GM12892 (cell line): ENCODE measurements at regions not wholly inside any gene's neighbourhood (a gene's known extent, or its start where the extent isn't known, plus 50 kb on each side); places are given as distances from the start of the nearest gene placed in this dataset.

ENCODE experiments used
- DNase-seq: peaks from one replicate; pipeline ENCODE4 v3.0.0; 2011; ENCODE audit not compliant: insufficient read length
- FAIRE-seq: peaks from 2 replicates; lab custom pipeline; 2011; peaks lifted over from hg19 to GRCh38; lab: Jason Lieb, UNC
- POLR2A ChIP-seq: IDR thresholded peaks from 2 replicates; pipeline ENCODE4 v1.6.1; 2011; ENCODE audit warnings: low read depth, low read length, control low read depth
- POLR2AphosphoS5 ChIP-seq: IDR thresholded peaks from 2 replicates; pipeline ENCODE4 v1.6.1; 2011; ENCODE audit warnings: low read depth, low read length, control low read depth
- TAF1 ChIP-seq: IDR thresholded peaks from 2 replicates; pipeline ENCODE4 v1.6.1; 2011; ENCODE audit warnings: low read depth, mild to moderate bottlenecking, control low read depth, low read length, borderline replicate concordance

DNA sequence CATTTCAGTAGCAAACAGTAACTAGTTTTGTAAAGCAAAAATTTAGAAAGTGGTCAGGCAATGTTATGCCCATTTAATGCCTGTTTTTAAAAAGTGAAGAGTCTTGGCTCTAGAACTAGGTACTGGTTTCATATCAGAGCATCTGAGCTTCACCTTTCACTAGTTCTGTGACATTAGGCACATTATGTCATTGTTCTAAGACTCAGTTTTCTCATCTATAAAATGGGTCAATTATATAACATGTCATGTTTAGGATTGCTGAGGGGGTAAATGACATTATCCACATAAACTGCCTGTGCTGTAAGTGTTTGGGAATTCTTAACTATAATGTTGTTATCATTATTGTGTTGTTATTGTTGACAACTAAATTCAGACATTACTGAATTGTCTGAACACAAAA lies 235.6 kb upstream of the ZC3H12C start:
- TF ChIP-seq POLR2A (no peak), TAF1 (no peak), POLR2AphosphoS5 (no peak)
- DNase-seq (no peak), FAIRE-seq (no peak)

DNA sequence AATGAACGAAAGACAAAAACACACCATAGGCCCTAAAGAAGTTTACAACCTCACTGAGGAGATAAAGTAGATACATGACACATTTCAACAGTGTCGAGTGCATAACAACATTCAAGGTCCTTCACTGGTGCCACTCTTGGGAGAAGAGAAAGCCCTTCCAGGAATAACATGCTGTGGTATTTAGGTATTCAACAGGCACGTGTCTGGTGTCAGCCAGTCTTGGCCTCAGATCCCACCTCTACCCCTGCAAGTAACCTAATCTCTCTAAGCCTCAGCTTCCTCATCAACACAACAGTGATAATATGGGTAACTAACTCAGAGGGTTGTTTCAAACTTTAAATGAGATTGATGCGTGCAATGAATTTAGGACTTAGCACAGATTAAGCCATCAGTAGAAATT lies 235.0 kb upstream of the ZC3H12C start:
- TF ChIP-seq POLR2A (no peak), POLR2AphosphoS5 (no peak), TAF1 (no peak)
- FAIRE-seq (no peak), DNase-seq (no peak)

DNA sequence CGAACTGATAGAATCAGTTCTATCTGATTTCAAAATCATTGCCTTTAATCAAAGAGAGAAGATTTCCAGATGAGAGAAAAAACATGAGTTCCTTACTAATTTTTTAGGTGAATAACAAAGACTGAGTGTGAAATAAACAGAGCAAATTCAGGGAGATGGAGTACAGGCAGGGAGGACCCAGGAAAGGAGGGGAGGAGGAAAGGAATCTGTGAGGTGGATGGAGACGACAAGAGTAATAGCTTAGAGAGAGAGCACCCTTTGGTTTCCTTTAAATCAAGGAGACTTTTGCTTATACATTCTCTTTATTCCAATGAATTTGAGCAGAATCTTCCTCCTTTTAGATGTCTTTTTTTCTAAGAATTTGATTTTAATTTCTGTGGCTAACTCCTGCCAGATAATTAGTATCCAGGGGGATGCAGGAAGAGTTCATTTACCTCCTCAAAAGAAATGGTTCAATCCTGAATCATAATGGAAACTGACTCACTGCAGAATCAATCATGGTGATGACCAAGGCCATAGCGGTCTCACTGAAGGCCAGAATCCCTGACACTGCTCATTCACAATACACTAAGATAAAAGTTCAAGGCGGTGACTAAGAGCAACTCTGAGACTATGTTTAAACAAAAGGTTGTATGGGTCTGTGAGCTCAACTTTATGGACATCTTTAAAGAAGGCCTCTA lies 234.0 kb upstream of the ZC3H12C start:
- no peak for FAIRE-seq
- TF ChIP-seq TAF1 = no peak
- TF ChIP-seq POLR2AphosphoS5 = no peak
- no peak for TF ChIP-seq POLR2A
- DNase-seq = no peak

DNA sequence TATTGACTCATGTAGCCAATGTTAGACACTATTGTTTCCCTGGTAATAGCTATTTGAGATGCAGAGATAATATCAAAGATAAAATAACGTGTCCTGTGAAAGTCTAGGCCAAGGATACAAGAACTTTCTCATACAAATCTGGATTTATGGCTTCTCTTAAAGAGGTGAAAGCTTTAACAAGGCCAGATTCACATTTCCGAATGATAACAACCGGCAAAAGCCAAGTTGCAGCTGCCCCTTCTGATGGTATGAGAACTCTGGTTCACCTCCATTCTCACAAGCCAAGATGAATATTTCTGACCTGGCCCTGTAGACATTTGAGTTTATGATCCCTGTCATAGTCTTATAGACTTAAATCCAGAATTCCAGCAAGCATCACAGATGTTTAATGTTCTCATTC lies 230.4 kb upstream of the ZC3H12C start:
- no peak for TF ChIP-seq POLR2AphosphoS5
- no peak for TF ChIP-seq TAF1
- TF ChIP-seq POLR2A = no peak
- FAIRE-seq (peak; percentile 5), DNase-seq (no peak)

DNA sequence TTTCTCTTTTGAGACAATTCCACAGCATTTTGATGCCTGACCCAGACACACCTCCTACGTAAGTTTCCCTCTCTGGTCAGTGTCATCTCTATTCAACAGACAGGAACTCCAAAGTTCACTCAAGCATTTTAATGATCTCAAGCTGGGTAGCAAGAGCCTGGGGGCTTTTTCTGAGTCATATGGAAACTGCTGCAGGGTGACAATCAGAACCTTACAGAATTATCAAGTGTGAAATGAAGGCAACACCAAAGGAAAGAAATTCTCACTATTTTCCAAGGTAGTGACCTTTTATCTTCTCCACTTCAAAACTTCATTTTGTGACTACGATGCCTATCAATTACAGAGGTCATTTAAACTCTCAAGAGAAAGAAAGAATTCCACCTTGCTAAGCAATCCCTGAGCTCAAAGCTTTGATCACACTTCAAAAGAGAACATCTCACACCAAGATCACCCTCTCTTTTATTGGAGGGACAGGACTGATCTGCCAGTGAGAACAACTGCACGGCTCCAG lies 229.0 kb upstream of the ZC3H12C start:
- TF ChIP-seq POLR2A = no peak
- TF ChIP-seq POLR2AphosphoS5 = no peak
- TF ChIP-seq TAF1 = no peak
- peak; percentile 98 for FAIRE-seq

DNA sequence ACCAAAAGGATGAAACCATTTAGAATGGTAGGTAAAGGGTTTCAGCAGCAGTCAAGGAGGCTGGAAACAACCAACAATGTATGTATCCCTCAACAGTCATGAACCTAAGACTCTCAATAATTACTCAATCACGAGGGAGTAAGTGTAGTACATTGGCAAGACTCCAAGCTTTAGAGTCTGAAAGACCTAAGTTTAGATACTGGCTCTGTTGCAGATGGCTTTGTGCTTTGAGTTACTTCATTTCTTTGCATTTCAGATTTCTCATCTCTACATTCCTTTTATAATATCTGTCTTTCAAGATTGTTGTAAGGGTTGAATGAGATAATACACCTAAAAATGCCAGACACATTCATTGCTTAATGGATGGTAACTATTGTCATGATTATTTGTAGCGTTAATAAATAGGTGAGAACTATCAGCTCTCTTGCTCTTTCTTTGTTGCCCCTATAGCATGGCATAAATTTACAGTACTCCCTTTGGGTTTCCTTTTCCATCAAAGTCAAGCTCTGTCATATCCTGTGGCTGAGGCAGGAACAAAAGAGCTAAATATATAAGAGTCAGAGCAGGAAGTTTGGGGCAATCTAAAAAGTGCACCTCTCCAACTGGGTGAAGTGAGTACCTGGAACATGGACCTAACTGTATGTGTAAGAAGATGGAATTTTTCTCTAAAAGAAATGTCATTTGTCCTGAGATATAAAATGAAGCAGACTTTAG lies 228.2 kb upstream of the ZC3H12C start:
- DNase-seq (peak; percentile 3), FAIRE-seq (no peak)
- TF ChIP-seq POLR2AphosphoS5 (no peak), TAF1 (no peak), POLR2A (no peak)

More for the DNA sequence above, 229.0 kb upstream of the ZC3H12C start:
- DNase-seq = peak; percentile 25

DNA sequence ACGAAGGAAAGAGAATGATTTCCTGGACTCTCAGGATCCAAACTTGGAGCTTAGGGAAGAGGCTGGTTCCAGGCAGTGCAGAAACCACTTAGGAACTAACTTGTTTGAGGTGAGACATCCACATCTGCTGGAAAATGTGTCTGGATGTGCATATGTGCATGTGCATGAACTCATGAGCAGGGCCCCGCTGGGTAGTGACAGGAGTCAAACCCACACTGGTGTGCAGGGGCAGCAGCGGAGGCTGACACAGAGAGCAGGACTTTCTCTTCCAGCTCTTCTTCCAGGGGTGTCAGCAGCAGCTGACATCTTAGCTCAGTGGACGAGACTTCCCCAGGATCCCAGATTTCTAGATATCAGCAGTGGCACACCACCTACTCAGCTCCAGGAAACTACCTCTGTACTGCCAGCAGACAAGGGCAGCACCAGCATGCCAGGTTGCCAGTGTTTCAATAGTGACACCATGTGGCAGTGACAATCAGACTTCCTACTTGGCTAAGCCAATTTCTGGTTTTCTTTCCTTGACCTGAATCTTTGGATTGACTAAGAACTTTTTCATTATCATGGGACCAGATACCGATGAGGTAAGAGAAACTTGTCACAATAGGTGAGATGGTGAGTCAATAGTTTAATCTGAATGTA lies 227.5 kb upstream of the ZC3H12C start:
- DNase-seq (no peak), FAIRE-seq (peak; percentile 87)
- TF ChIP-seq POLR2A = no peak
- TF ChIP-seq POLR2AphosphoS5 = no peak
- TF ChIP-seq TAF1 = no peak

DNA sequence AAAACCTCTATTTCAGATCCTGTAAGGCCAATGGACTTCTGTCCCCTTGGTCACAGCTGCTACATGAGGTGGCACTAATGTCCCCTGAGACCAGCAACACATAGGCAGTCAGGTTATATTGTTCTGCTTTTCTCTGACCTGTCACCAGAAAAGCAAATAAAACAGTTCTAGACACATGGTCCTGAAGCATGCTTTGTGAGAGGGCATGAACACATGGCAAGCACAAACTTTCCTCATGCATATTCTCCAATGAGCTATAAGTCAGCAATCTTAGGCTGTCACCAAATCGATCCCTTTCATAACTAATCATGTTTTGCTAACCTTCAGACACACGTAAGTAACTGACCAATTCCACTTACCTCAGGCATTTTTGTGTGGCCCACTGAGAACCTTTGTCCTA lies 225.4 kb upstream of the ZC3H12C start:
- TF ChIP-seq TAF1 (no peak), POLR2AphosphoS5 (no peak), POLR2A (no peak)
- no peak for DNase-seq
- peak; percentile 79 for FAIRE-seq

DNA sequence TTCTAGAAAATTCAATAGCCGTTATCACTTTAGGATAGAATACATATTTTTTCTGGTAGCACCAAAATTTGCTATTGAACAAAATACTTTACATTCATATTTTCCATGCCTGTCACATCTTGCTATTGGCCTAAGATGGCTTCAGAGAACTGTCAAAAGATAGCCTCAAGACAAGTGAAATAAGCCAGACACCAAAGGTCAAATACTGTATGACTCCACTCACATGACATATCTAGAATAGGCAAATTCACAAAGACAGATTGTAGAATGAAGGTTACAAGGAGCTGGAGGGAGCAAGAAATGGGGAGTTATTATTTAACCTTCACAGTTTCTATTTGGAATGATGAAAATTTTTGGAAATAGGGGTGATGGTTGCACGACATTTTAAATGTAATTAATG lies 223.7 kb upstream of the ZC3H12C start:
- TF ChIP-seq POLR2AphosphoS5 (no peak), POLR2A (no peak), TAF1 (no peak)
- FAIRE-seq (no peak), DNase-seq (no peak)

DNA sequence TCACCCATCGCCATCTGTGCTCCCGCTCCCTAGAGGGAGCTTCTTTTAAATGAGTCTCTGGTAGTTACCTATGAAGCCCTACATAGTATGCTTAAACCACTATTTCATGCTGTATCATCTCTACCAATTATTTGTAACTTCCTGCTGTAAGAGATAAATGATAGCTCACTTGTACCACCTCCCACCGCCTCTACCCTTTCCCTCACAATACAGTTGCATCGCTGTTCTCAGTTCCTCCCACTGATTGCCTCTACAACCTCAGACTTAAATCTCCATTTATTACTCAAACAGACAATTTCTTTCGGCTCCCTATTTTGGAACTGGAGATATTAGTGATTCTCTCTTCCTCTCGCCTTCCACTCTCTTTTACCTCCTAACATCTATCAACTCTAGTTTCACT lies 222.9 kb upstream of the ZC3H12C start:
- no peak for TF ChIP-seq TAF1
- FAIRE-seq (peak; percentile 73), DNase-seq (no peak)

DNA sequence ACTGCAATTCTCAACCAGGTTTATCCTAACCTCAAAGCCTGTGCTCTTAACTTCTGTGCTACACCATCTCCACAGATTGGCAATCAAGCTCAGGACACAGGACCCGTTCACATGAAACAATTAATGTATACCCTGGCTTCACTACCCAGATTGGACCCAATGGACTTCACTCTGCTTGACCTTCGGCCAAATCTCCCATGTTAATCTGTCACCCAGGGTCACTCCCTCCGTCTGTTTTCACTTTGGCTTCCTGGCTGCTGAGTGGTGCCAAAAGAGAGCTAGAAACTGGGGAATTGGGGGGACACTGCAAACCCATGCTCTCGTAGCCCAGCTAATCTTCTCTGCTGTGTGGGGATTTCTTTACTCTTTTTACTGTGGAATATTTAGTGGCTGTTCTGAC lies 216.1 kb upstream of the ZC3H12C start:
- FAIRE-seq (no peak), DNase-seq (no peak)
- TF ChIP-seq TAF1 (no peak), POLR2AphosphoS5 (no peak), POLR2A (no peak)

DNA sequence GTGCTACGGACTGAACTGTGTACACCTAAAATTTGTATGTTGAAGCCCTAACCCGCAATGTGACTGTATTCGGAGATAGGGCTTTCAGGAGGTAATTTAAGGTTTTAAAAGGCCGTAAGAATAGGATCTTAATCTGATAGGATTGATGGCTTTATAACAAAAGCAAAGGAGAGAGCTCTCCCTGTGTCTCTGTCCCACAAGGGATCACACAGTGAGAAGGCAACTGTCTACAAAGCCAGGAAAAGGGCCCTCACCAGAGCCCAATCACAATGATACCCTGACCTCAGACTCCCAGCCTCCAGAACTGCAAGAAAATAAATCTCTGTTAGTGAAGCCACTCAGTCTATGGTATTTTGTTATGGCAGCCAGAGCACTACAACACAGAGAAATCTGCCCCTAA lies 208.7 kb upstream of the ZC3H12C start:
- no peak for DNase-seq
- no peak for FAIRE-seq

More for the DNA sequence above, 208.7 kb upstream of the ZC3H12C start:
- TF ChIP-seq POLR2A = no peak
- no peak for TF ChIP-seq TAF1
- no peak for TF ChIP-seq POLR2AphosphoS5
